Parathyroid adenoma (tissue), 2 donors: ENCODE measurements at regions not wholly inside any gene's neighbourhood (a gene's known extent, or its start where the extent isn't known, plus 50 kb on each side); places are given as distances from the start of the nearest gene placed in this dataset.

Source experiments
- H2AFZ ChIP-seq: fragments of 300-600 bp; sonication (generic); one replicate; pipeline ENCODE4 v1.7.0; 2017; ENCODE audit warnings: antibody characterized with exemption, mild to moderate bottlenecking
- H3K27ac ChIP-seq: fragments of 300-600 bp; sonication (generic); one replicate; pipeline ENCODE4 v1.7.0; 2017
- H3K27me3 ChIP-seq: fragments of 300-600 bp; sonication (generic); one replicate; pipeline ENCODE4 v1.7.0; 2017; ENCODE audit warnings: low read length; ENCODE audit not compliant: control insufficient read depth, insufficient read depth
- H3K36me3 ChIP-seq: fragments of 300-600 bp; sonication (generic); one replicate; pipeline ENCODE4 v1.7.0; 2017; ENCODE audit warnings: low read length; ENCODE audit not compliant: control insufficient read depth, insufficient read depth
- H3K4me1 ChIP-seq: fragments of 300-600 bp; sonication (generic); one replicate; pipeline ENCODE4 v1.7.0; 2017; ENCODE audit warnings: control low read depth
- H3K4me2 ChIP-seq: fragments of 300-600 bp; sonication (generic); one replicate; pipeline ENCODE4 v1.7.0; 2017; ENCODE audit warnings: low read length
- H3K4me3 ChIP-seq: fragments of 300-600 bp; sonication (generic); one replicate; pipeline ENCODE4 v1.7.0; 2017; ENCODE audit warnings: low read depth, low read length
- H3K79me2 ChIP-seq: fragments of 300-600 bp; sonication (generic); one replicate; pipeline ENCODE4 v1.7.0; 2017; ENCODE audit warnings: control low read depth
- H3K9ac ChIP-seq: fragments of 300-600 bp; sonication (generic); one replicate; pipeline ENCODE4 v1.7.0; 2017; ENCODE audit warnings: mild to moderate bottlenecking
- H3K9me3 ChIP-seq: fragments of 300-600 bp; sonication (generic); one replicate; pipeline ENCODE4 v1.7.0; 2017; ENCODE audit warnings: low read length; ENCODE audit not compliant: control insufficient read depth
- CTCF ChIP-seq: fragments of 300-600 bp; sonication (generic); IDR thresholded peaks from one replicate; pipeline ENCODE4 v1.7.0; 2017; ENCODE audit warnings: antibody characterized with exemption, mild to moderate bottlenecking
- donor health status: primary hyperparathyroidism.

- no peak for TF ChIP-seq CTCF
- H3K79me2 ChIP-seq = no peaks in the 10 kb centered on the region
- H3K27ac ChIP-seq = no peak overlapping the region
- H2AFZ ChIP-seq = no peak overlapping the region
- no peaks in the 10 kb centered on the region for H3K4me1 ChIP-seq
- H3K4me3 ChIP-seq = no peak overlapping the region
- no peak overlapping the region for H3K4me2 ChIP-seq
- H3K9me3 ChIP-seq = no peaks in the 10 kb centered on the region
- H3K27me3 ChIP-seq = no peaks in the 10 kb centered on the region
- no peaks in the 10 kb centered on the region for H3K36me3 ChIP-seq
- no peak overlapping the region for H3K9ac ChIP-seq
Observed at GRCh38 chr14:61923348-61923747, 161.1 kb downstream of the SNAPC1 start.

- Histone ChIP-seq H3K4me3 (no peak overlapping the region), H3K4me1 (no peaks in the 10 kb centered on the region), H3K9ac (no peak overlapping the region), H2AFZ (no peak overlapping the region), H3K27ac (no peak overlapping the region), H3K27me3 (no peaks in the 10 kb centered on the region), H3K79me2 (no peaks in the 10 kb centered on the region), H3K36me3 (no peaks in the 10 kb centered on the region), H3K4me2 (no peak overlapping the region), H3K9me3 (no peaks in the 10 kb centered on the region)
- no peak for TF ChIP-seq CTCF
Observed at GRCh38 chr14:61925043-61925442, 162.8 kb downstream of the SNAPC1 start.

GRCh38 chr14:61925732-61926435, 163.7 kb downstream of the SNAPC1 start:
- Histone ChIP-seq H3K4me3 (no peak overlapping the region), H3K79me2 (no peaks in the 10 kb centered on the region), H3K27me3 (no peaks in the 10 kb centered on the region), H3K9ac (no peak overlapping the region), H3K27ac (no peak overlapping the region), H3K36me3 (no peaks in the 10 kb centered on the region), H3K4me2 (no peak overlapping the region), H3K4me1 (no peaks in the 10 kb centered on the region), H3K9me3 (no peaks in the 10 kb centered on the region), H2AFZ (no peak overlapping the region)
- TF ChIP-seq CTCF = no peak

GRCh38 chr14:61927060-61927459, 164.8 kb downstream of the SNAPC1 start:
- no peaks in the 10 kb centered on the region for H3K36me3 ChIP-seq
- no peak for TF ChIP-seq CTCF
- no peak overlapping the region for H3K4me3 ChIP-seq
- H3K9ac ChIP-seq = no peak overlapping the region
- no peaks in the 10 kb centered on the region for H3K9me3 ChIP-seq
- H3K4me1 ChIP-seq = no peaks in the 10 kb centered on the region
- H3K27ac ChIP-seq = no peak overlapping the region
- H2AFZ ChIP-seq = no peak overlapping the region
- no peaks in the 10 kb centered on the region for H3K79me2 ChIP-seq
- H3K4me2 ChIP-seq = no peak overlapping the region
- no peaks in the 10 kb centered on the region for H3K27me3 ChIP-seq

- Histone ChIP-seq H3K27ac (no peak overlapping the region), H3K4me3 (no peak overlapping the region), H3K79me2 (no peaks in the 10 kb centered on the region), H3K9me3 (no peaks in the 10 kb centered on the region), H3K36me3 (no peaks in the 10 kb centered on the region), H3K9ac (no peak overlapping the region), H2AFZ (no peak overlapping the region), H3K4me1 (no peaks in the 10 kb centered on the region), H3K4me2 (no peak overlapping the region), H3K27me3 (no peaks in the 10 kb centered on the region)
- no peak for TF ChIP-seq CTCF
Observed at GRCh38 chr14:61927520-61927919, 165.3 kb downstream of the SNAPC1 start.
